ENCODE measurements at regions not wholly inside any gene's neighbourhood (a gene's known extent, or its start where the extent isn't known, plus 50 kb on each side); places are given as distances from the start of the nearest gene placed in this dataset.
"Not testable (repeated sequence)": the region's sequence is repeated elsewhere in the genome, so short reads cannot be mapped to it uniquely, and the experiment has no call there.

DNA sequence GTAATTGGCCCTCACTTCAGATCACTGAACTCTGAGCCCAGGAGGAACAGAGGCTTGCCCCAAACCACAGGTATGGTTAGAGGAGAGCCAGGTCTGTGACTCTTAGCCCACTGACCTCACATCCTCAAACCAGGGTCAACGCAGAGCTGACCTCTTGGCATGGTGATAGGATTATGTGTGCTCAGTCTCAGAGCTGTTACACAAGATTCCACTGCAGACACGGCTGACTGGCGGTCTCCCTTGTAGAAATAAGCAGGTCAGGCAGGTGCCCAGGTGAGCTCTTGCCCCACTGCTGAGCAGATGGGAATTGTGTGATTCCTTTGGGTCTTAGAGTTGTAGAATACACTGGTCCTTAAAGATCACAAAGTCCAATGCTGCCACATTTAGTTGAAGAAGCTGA is 66.0 kb upstream of the PITX1 start:
- no peaks in the 10 kb centered on the region for H3K27me3 ChIP-seq (ENCODE audit: control insufficient read depth, insufficient read depth, low read length)
- no CpG with 5 or more reads among the region's 3 CpGs for WGBS (ENCODE audit: insufficient coverage, low lambda C conversion rate)
- no peak overlapping the region for H3K4me3 ChIP-seq (ENCODE audit: low read length)
- no peaks in the 10 kb centered on the region for H3K9me3 ChIP-seq (ENCODE audit: control insufficient read depth, low read depth, low read length)
- no peak overlapping the region for H3K27ac ChIP-seq (ENCODE audit: low read length)
- no peak for DNase-seq
- no peaks in the 10 kb centered on the region for H3K36me3 ChIP-seq (ENCODE audit: control insufficient read depth, insufficient read depth, low read length)
- H3K4me1 ChIP-seq (ENCODE audit: control insufficient read depth, insufficient read depth, low read length) = no peaks in the 10 kb centered on the region

GRCh38 chr5:135097390-135097789 is 63.4 kb upstream of the PITX1 start:
- no peak overlapping the region for H3K4me3 ChIP-seq (ENCODE audit: low read length)
- no peaks in the 10 kb centered on the region for H3K27me3 ChIP-seq (ENCODE audit: control insufficient read depth, insufficient read depth, low read length)
- H3K36me3 ChIP-seq (ENCODE audit: control insufficient read depth, insufficient read depth, low read length) = no peaks in the 10 kb centered on the region
- 100% methylated on average over 2 of the region's 2 CpGs for WGBS (ENCODE audit: insufficient coverage, low lambda C conversion rate)
- H3K27ac ChIP-seq (ENCODE audit: low read length) = no peak overlapping the region
- H3K4me1 ChIP-seq (ENCODE audit: control insufficient read depth, insufficient read depth, low read length) = no peaks in the 10 kb centered on the region
- H3K9me3 ChIP-seq (ENCODE audit: control insufficient read depth, low read depth, low read length) = no peaks in the 10 kb centered on the region
- DNase-seq = no peak

DNA sequence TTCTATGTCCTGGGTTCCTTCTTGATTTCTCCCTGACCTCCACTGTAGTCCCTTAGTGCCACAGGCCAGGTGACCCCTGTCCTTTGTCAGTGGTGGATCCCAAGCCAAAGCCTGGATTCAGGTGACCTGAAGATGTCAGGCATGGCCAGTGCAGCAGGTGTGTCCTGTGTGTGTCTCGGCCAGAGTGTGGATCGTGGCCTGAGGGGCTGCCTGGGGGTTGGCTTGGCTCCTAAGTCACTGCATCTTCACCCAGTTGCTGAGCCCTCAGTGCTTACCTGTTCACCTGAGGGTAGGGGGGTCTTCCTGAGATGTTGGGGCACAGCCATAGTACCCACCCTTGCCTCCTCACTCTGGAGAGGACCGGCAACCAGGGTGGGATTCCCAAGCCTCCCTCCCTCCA is 61.8 kb upstream of the PITX1 start:
- Histone ChIP-seq H3K27me3 (ENCODE audit: control insufficient read depth, insufficient read depth, low read length) (no peaks in the 10 kb centered on the region), H3K4me3 (ENCODE audit: low read length) (no peak overlapping the region), H3K4me1 (ENCODE audit: control insufficient read depth, insufficient read depth, low read length) (no peaks in the 10 kb centered on the region), H3K9me3 (ENCODE audit: control insufficient read depth, low read depth, low read length) (no peaks in the 10 kb centered on the region), H3K36me3 (ENCODE audit: control insufficient read depth, insufficient read depth, low read length) (no peaks in the 10 kb centered on the region), H3K27ac (ENCODE audit: low read length) (no peak overlapping the region)
- no peak for DNase-seq
- no CpG with 5 or more reads among the region's 3 CpGs for WGBS (ENCODE audit: insufficient coverage, low lambda C conversion rate)

DNA sequence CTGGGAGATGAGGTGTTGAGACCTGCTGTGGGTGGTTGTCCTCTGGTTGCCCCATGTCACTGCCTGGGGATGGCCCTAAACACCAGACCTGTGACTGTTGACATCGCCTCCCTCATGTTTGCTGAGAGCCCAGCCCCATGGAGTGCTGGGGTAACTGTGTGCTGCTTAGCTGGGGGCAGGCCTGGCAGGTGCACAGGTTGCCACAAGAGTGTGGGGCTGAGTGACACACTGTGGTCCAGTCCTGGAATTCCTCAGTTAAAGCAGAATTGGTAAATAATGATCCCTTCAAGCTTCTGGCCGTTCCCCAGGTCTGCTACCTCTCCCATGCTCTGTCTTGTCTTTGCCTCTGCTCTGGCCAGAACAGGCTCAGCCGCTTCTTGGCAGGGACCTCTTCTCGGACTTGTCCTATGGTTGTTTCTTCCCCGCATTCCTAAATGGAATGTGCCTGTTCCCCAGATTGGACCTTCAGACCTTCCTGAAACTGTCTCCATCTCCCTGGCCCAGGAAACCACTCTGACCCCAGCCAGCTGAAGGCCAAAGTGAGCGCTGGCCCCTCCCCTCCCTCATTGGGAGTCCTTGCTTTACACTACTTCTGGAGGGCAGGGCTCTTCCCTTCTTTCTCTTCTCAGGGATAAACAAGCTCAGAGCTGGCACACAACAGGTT is 61.2 kb upstream of the PITX1 start:
- Histone ChIP-seq H3K4me1 (ENCODE audit: control insufficient read depth, insufficient read depth, low read length) (no peaks in the 10 kb centered on the region), H3K27ac (ENCODE audit: low read length) (no peak overlapping the region), H3K36me3 (ENCODE audit: control insufficient read depth, insufficient read depth, low read length) (no peaks in the 10 kb centered on the region), H3K4me3 (ENCODE audit: low read length) (no peak overlapping the region), H3K9me3 (ENCODE audit: control insufficient read depth, low read depth, low read length) (no peaks in the 10 kb centered on the region), H3K27me3 (ENCODE audit: control insufficient read depth, insufficient read depth, low read length) (no peaks in the 10 kb centered on the region)
- no CpG with 5 or more reads among the region's 6 CpGs for WGBS (ENCODE audit: insufficient coverage, low lambda C conversion rate)
- DNase-seq = no peak

DNA sequence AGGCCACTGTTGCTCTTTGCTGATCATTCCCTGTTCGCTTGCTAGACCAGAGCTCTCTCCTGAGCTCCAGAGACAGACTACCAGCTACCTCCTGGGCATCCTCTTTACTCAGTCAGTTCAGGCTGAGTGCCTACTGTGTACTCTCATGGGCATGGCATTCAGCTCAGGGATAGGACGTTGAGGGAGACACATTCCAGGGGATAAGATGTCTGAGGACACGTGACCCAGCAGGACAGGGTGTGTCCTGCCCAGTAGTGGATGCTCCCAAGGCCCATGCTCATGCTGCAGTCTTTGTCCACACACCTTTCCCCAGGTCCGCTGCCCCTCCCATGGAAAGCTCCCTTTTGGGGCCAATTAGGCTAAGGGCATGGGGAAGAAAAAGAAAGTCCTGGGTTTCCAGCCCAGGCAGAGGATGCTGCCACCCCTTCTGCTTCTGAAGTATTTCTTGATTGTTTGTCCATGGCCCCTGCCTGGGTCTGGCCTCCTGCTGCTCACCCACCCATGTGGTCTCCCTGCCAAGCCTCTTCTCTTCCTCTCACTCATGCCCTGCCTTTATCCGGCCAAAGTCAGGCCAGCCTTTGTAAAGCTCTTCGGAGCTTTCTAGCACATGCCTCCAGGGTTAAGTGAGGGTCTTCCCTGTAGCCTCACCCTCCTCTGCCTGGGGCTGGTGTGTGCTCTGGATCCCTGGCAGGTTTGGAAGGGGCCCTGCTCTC is 60.5 kb upstream of the PITX1 start:
- no CpG with 5 or more reads among the region's 6 CpGs for WGBS (ENCODE audit: insufficient coverage, low lambda C conversion rate)
- H3K27me3 ChIP-seq (ENCODE audit: control insufficient read depth, insufficient read depth, low read length) = no peaks in the 10 kb centered on the region
- no peak overlapping the region for H3K27ac ChIP-seq (ENCODE audit: low read length)
- no peaks in the 10 kb centered on the region for H3K9me3 ChIP-seq (ENCODE audit: control insufficient read depth, low read depth, low read length)
- H3K4me3 ChIP-seq (ENCODE audit: low read length) = no peak overlapping the region
- no peaks in the 10 kb centered on the region for H3K4me1 ChIP-seq (ENCODE audit: control insufficient read depth, insufficient read depth, low read length)
- H3K36me3 ChIP-seq (ENCODE audit: control insufficient read depth, insufficient read depth, low read length) = no peaks in the 10 kb centered on the region
- no peak for DNase-seq

GRCh38 chr5:135093483-135093882 is 59.5 kb upstream of the PITX1 start:
- not testable (repeated sequence) for H3K27me3 ChIP-seq (ENCODE audit: control insufficient read depth, insufficient read depth, low read length); H3K4me3 ChIP-seq (ENCODE audit: low read length); H3K4me1 ChIP-seq (ENCODE audit: control insufficient read depth, insufficient read depth, low read length); H3K27ac ChIP-seq (ENCODE audit: low read length); DNase-seq; H3K9me3 ChIP-seq (ENCODE audit: control insufficient read depth, low read depth, low read length); H3K36me3 ChIP-seq (ENCODE audit: control insufficient read depth, insufficient read depth, low read length)
- no CpG with 5 or more reads among the region's 1 CpG for WGBS (ENCODE audit: insufficient coverage, low lambda C conversion rate)

- Histone ChIP-seq H3K36me3 (ENCODE audit: control insufficient read depth, insufficient read depth, low read length) (no peaks in the 10 kb centered on the region), H3K9me3 (ENCODE audit: control insufficient read depth, low read depth, low read length) (no peaks in the 10 kb centered on the region), H3K4me1 (ENCODE audit: control insufficient read depth, insufficient read depth, low read length) (no peaks in the 10 kb centered on the region), H3K27me3 (ENCODE audit: control insufficient read depth, insufficient read depth, low read length) (no peaks in the 10 kb centered on the region), H3K4me3 (ENCODE audit: low read length) (no peak overlapping the region), H3K27ac (ENCODE audit: low read length) (no peak overlapping the region)
- DNase-seq = no peak
- WGBS (ENCODE audit: insufficient coverage, low lambda C conversion rate) = 92% methylated on average over 4 of the region's 8 CpGs
These were observed 58.4 kb upstream of the PITX1 start for GRCh38 chr5:135092476-135092875.

GRCh38 chr5:135091286-135091685 is 57.3 kb upstream of the PITX1 start:
- Histone ChIP-seq H3K4me1 (ENCODE audit: control insufficient read depth, insufficient read depth, low read length) (no peaks in the 10 kb centered on the region), H3K36me3 (ENCODE audit: control insufficient read depth, insufficient read depth, low read length) (no peaks in the 10 kb centered on the region), H3K9me3 (ENCODE audit: control insufficient read depth, low read depth, low read length) (no peaks in the 10 kb centered on the region), H3K27me3 (ENCODE audit: control insufficient read depth, insufficient read depth, low read length) (no peaks in the 10 kb centered on the region), H3K27ac (ENCODE audit: low read length) (no peak overlapping the region), H3K4me3 (ENCODE audit: low read length) (no peak overlapping the region)
- no CpG with 5 or more reads among the region's 3 CpGs for WGBS (ENCODE audit: insufficient coverage, low lambda C conversion rate)
- no peak for DNase-seq

DNA sequence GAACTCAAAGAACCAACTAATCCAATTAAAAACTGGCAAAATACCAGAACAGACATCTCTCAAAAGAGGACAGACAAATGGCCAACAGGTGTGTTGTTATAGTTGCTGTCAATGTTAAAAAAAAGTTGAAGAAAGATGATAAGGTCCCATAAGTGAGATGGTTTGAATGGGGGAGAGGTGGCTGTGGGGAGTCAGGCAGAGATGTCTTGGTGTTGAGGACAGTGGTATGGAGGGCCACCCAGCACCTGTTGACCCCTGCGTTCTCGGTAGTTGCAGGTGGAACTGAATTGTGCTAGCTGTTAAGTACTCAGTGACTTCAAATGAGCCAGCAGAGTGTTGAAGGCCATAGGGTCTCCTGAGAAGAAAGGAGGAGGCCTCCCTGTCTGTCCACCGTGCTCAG is 55.9 kb upstream of the PITX1 start:
- no CpG with 5 or more reads among the region's 3 CpGs for WGBS (ENCODE audit: insufficient coverage, low lambda C conversion rate)
- no peak for DNase-seq
- Histone ChIP-seq H3K4me1 (ENCODE audit: control insufficient read depth, insufficient read depth, low read length) (no peaks in the 10 kb centered on the region), H3K27me3 (ENCODE audit: control insufficient read depth, insufficient read depth, low read length) (no peaks in the 10 kb centered on the region), H3K27ac (ENCODE audit: low read length) (no peak overlapping the region), H3K36me3 (ENCODE audit: control insufficient read depth, insufficient read depth, low read length) (no peaks in the 10 kb centered on the region), H3K4me3 (ENCODE audit: low read length) (no peak overlapping the region), H3K9me3 (ENCODE audit: control insufficient read depth, low read depth, low read length) (no peaks in the 10 kb centered on the region)

DNA sequence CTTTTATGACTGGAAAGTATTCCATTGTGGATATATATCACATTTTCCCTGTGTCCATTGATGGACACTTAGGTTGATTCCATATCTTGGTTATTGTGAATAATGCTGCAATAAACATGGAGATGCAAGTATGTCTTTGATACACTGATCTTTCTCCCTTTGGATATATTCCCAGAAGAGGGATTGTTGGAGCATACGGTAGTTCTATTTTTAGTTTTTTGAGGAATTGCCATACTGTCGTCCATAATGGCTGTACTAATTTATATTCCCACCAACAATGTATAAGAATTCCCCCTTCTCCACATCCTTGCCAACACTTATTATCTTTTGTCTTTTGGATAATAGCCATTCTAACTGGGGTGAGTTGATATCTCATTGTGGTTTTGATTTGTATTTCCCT is 54.9 kb upstream of the PITX1 start:
- Histone ChIP-seq H3K27me3 (ENCODE audit: control insufficient read depth, insufficient read depth, low read length) (no peaks in the 10 kb centered on the region), H3K9me3 (ENCODE audit: control insufficient read depth, low read depth, low read length) (no peaks in the 10 kb centered on the region), H3K4me1 (ENCODE audit: control insufficient read depth, insufficient read depth, low read length) (no peaks in the 10 kb centered on the region), H3K36me3 (ENCODE audit: control insufficient read depth, insufficient read depth, low read length) (no peaks in the 10 kb centered on the region), H3K27ac (ENCODE audit: low read length) (no peak overlapping the region), H3K4me3 (ENCODE audit: low read length) (no peak overlapping the region)
- WGBS (ENCODE audit: insufficient coverage, low lambda C conversion rate) = 50% methylated on average over 2 of the region's 2 CpGs
- DNase-seq = no peak

- Histone ChIP-seq H3K9me3 (ENCODE audit: control insufficient read depth, low read depth, low read length) (no peaks in the 10 kb centered on the region), H3K27ac (ENCODE audit: low read length) (no peak overlapping the region), H3K4me3 (ENCODE audit: low read length) (no peak overlapping the region), H3K4me1 (ENCODE audit: control insufficient read depth, insufficient read depth, low read length) (no peaks in the 10 kb centered on the region), H3K27me3 (ENCODE audit: control insufficient read depth, insufficient read depth, low read length) (no peaks in the 10 kb centered on the region), H3K36me3 (ENCODE audit: control insufficient read depth, insufficient read depth, low read length) (no peaks in the 10 kb centered on the region)
- no CpG with 5 or more reads among the region's 1 CpG for WGBS (ENCODE audit: insufficient coverage, low lambda C conversion rate)
- no peak for DNase-seq
These were observed 53.9 kb upstream of the PITX1 start for GRCh38 chr5:135087950-135088349.
